ENCODE measurements at regions not wholly inside any gene's neighbourhood (a gene's known extent, or its start where the extent isn't known, plus 50 kb on each side); places are given as distances from the start of the nearest gene placed in this dataset.

DNA sequence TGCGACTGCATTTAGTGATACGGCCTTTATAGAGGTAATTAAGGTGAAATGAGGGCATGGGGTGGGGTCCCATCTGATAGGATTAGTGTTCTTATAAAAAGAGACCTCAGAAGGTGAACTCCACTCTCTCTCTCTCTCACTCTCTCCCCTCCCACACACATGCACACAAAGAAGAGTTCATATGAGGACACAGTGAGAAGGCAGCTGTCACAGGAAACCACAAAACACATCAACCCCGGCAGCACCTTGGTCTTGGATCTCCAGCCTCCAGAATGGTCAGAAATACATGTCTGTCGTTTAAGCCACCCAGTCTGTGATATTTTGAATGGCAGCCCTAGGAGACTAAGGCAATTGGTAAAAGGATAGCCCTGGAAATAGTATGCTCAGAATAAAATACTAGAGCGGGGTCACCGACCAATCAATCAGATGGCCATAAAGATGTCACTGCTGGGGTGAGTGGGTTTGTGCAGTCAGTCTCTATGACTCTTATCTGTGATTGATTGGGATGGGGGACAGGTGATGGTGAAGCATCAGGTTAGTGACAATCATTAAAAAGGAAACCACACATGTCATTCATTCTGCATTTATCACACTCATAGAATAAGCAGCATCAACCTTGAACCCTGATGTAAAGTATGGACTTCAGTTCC is 118.9 kb upstream of the POU3F3 start:
- Histone ChIP-seq H3K79me2 (ENCODE audit: insufficient read depth) (no peaks in the 10 kb centered on the region), H3F3A (replicated peaks; ENCODE audit: insufficient read depth) (no peaks in the 10 kb centered on the region), H3K4me1 (ENCODE audit: control insufficient read depth in 1 of 2, insufficient read depth in 2 of 2, low read depth in 1 of 2, low read length in 1 of 2) (no peaks in the 10 kb centered on the region), H3K27ac (ENCODE audit: low read depth in 2 of 2, low read length in 1 of 2) (no peak overlapping the region), H3K36me3 (replicated peaks in 1 of 2; ENCODE audit: control insufficient read depth in 1 of 2, insufficient read depth in 2 of 2, low read length in 1 of 2) (no peaks in the 10 kb centered on the region), H3K4me2 (no peak overlapping the region), H4K20me1 (ENCODE audit: insufficient read depth) (no peaks in the 10 kb centered on the region), H3K9me3 (no peaks in the 10 kb centered on the region), H3K4me3 (ENCODE audit: low read depth in 2 of 2, low read length in 1 of 2) (no peak overlapping the region), H2AFZ (ENCODE audit: low read depth) (no peak overlapping the region), H3K27me3 (ENCODE audit: insufficient read depth) (no peaks in the 10 kb centered on the region), H3K9me2 (no peaks in the 10 kb centered on the region), H3K9ac (no peak overlapping the region)
- POLR2A ChIA-PET: no interaction called here
- TF ChIP-seq MXI1 (IDR thresholded peaks at IDR 0.05; ENCODE audit: low read depth, low read length) (no peak), RXRA (IDR thresholded peaks at IDR 0.05; ENCODE audit: borderline replicate concordance, low read depth) (no peak), ZBTB33 (IDR thresholded peaks at IDR 0.05; ENCODE audit: borderline replicate concordance, low read depth) (no peak), GATA2 (CRISPR knock-in tag; IDR thresholded peaks at IDR 0.05) (no peak), RCOR1 (IDR thresholded peaks at IDR 0.05; ENCODE audit: low read length) (no peak)
- WGBS (ENCODE audit: low lambda C conversion rate): 41% methylated on average over 6 of the region's 6 CpGs
- DNase-seq: no peak
- CTCF ChIA-PET: interaction anchor here (0.7 to 1.3 kb wide), 2 partner anchors 24 to 119 kb away, joined by 3 read pairs; partner anchors contain the start of gene POU3F3

DNA sequence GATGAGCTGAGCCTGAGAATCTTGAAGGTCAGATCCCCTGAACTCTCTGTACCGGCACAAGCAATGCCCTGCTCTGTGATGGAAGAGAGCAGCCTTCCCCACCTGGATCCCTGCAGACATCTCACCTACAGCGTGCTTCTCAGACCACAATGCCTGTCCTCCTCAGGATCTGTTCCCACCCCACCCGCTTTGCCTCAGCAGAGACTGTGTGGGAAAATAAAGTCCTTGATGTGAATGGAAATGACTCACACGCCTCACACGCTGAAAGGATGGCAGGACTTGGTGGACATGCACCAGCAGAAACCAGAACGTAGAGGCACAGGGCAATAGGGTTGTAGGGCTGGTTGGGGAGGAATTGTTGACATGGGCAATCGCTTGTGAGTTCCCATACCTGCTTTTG is 117.9 kb upstream of the POU3F3 start:
- no peak for TF ChIP-seq MAX (IDR thresholded peaks at IDR 0.05; ENCODE audit: low read depth)
- no peak for TF ChIP-seq ZBTB33 (IDR thresholded peaks at IDR 0.05; ENCODE audit: borderline replicate concordance, low read depth)
- no peak for TF ChIP-seq TAF1 (IDR thresholded peaks at IDR 0.05; ENCODE audit: borderline replicate concordance, low read depth, low read length)
- no peak for TF ChIP-seq MXI1 (IDR thresholded peaks at IDR 0.05; ENCODE audit: low read depth, low read length)
- ChIA-PET CTCF (no interaction called here), POLR2A (no interaction called here)
- H3K4me1 ChIP-seq (ENCODE audit: control insufficient read depth in 1 of 2, insufficient read depth in 2 of 2, low read depth in 1 of 2, low read length in 1 of 2): no peaks in the 10 kb centered on the region
- H2AFZ ChIP-seq (ENCODE audit: low read depth): no peak overlapping the region
- H3K4me3 ChIP-seq (ENCODE audit: low read depth in 2 of 2, low read length in 1 of 2): no peak overlapping the region
- no peaks in the 10 kb centered on the region for H4K20me1 ChIP-seq (ENCODE audit: insufficient read depth)
- 29% methylated on average over 7 of the region's 7 CpGs for WGBS (ENCODE audit: low lambda C conversion rate)
- no peaks in the 10 kb centered on the region for H3K79me2 ChIP-seq (ENCODE audit: insufficient read depth)
- no peak overlapping the region for H3K9ac ChIP-seq
- H3K27ac ChIP-seq (ENCODE audit: low read depth in 2 of 2, low read length in 1 of 2): no peak overlapping the region
- H3K36me3 ChIP-seq (replicated peaks in 1 of 2; ENCODE audit: control insufficient read depth in 1 of 2, insufficient read depth in 2 of 2, low read length in 1 of 2): no peaks in the 10 kb centered on the region
- DNase-seq: no peak
- no peak overlapping the region for H3K4me2 ChIP-seq
- H3F3A ChIP-seq (replicated peaks; ENCODE audit: insufficient read depth): no peaks in the 10 kb centered on the region
- H3K27me3 ChIP-seq (ENCODE audit: insufficient read depth): no peaks in the 10 kb centered on the region
- no peaks in the 10 kb centered on the region for H3K9me3 ChIP-seq
- no peaks in the 10 kb centered on the region for H3K9me2 ChIP-seq
